Ectodermal cell (in vitro differentiated cells): ENCODE measurements at regions not wholly inside any gene's neighbourhood (a gene's known extent, or its start where the extent isn't known, plus 50 kb on each side); places are given as distances from the start of the nearest gene placed in this dataset.

ENCODE experiments used
- H3K27ac ChIP-seq: 2 replicates; pipeline ENCODE4 v1.7.0; 2013; ENCODE audit warnings: mild to moderate bottlenecking, low read depth, low read length; ENCODE audit not compliant: insufficient read depth, poor library complexity, severe bottlenecking
- H3K27me3 ChIP-seq: 2 replicates; pipeline ENCODE4 v1.7.0; 2013; ENCODE audit warnings: mild to moderate bottlenecking, low read length; ENCODE audit not compliant: insufficient read depth, control insufficient read depth, poor library complexity, severe bottlenecking
- H3K36me3 ChIP-seq: one replicate; pipeline ENCODE4 v1.7.0; 2013; ENCODE audit warnings: low read length; ENCODE audit not compliant: control insufficient read depth, insufficient read depth
- H3K4me1 ChIP-seq: one replicate; pipeline ENCODE4 v1.7.0; 2013; ENCODE audit warnings: low read length; ENCODE audit not compliant: control insufficient read depth, insufficient read depth
- H3K4me3 ChIP-seq: 2 replicates; pipeline ENCODE4 v1.7.0; 2013; ENCODE audit warnings: low read depth, low read length, control low read depth; ENCODE audit not compliant: insufficient read depth
- H3K9me3 ChIP-seq: 2 replicates; pipeline ENCODE4 v1.7.0; 2013; ENCODE audit warnings: mild to moderate bottlenecking, low read length, moderate library complexity; ENCODE audit not compliant: control insufficient read depth
- WGBS, 2 experiments: methylation state at CpG; one replicate each; pipeline ENCODE4 v1.1.7; 2013; ENCODE audit warnings: missing lambda C conversion rate in 2 of 2; 5-methylcytosine and 5-hydroxymethylcytosine counted together

DNA sequence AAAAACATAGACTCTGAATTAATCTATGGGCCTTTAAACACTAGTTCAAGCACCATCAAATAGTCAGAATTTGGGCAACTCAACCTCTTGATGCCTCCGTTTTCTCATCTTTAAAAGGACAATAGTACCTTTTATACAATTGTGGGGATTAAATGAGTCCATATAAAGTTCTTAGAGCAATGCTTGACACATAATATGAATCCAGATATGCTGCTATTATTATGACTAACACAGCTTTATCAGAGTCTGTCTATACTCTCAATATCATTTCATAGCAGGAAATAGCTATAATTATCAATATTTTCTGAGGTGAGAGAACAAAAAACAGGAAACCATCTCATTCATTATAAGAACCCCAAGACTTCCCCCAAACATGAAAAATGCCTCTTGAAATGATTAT lies 430.5 kb upstream of the XYLT1 start:
- H3K27me3 ChIP-seq: no peaks in the 10 kb centered on the region
- no peak overlapping the region for H3K4me3 ChIP-seq
- no peaks in the 10 kb centered on the region for H3K36me3 ChIP-seq
- H3K4me1 ChIP-seq: no peaks in the 10 kb centered on the region
- 73 to 100% methylated on average over 1 of the region's 1 CpG for WGBS, 2 experiments
- H3K27ac ChIP-seq: no peak overlapping the region
- H3K9me3 ChIP-seq: no peaks in the 10 kb centered on the region

GRCh38 chr16:17899141-17899540 lies 428.4 kb upstream of the XYLT1 start:
- Histone ChIP-seq H3K27me3 (no peaks in the 10 kb centered on the region), H3K9me3 (no peaks in the 10 kb centered on the region), H3K36me3 (no peaks in the 10 kb centered on the region), H3K4me1 (no peaks in the 10 kb centered on the region), H3K27ac (no peak overlapping the region), H3K4me3 (no peak overlapping the region)
- 83% methylated on average over 1 of the region's 1 CpG; no CpG with 5 or more reads in 1 of the 2 experiments for WGBS, 2 experiments

GRCh38 chr16:17887963-17888362 lies 417.2 kb upstream of the XYLT1 start:
- H3K4me3 ChIP-seq: no peak overlapping the region
- H3K36me3 ChIP-seq: no peaks in the 10 kb centered on the region
- no peaks in the 10 kb centered on the region for H3K27me3 ChIP-seq
- no peak overlapping the region for H3K27ac ChIP-seq
- WGBS, 2 experiments: 93 to 95% methylated on average over 3 of the region's 3 CpGs
- H3K4me1 ChIP-seq: no peaks in the 10 kb centered on the region
- no peaks in the 10 kb centered on the region for H3K9me3 ChIP-seq

DNA sequence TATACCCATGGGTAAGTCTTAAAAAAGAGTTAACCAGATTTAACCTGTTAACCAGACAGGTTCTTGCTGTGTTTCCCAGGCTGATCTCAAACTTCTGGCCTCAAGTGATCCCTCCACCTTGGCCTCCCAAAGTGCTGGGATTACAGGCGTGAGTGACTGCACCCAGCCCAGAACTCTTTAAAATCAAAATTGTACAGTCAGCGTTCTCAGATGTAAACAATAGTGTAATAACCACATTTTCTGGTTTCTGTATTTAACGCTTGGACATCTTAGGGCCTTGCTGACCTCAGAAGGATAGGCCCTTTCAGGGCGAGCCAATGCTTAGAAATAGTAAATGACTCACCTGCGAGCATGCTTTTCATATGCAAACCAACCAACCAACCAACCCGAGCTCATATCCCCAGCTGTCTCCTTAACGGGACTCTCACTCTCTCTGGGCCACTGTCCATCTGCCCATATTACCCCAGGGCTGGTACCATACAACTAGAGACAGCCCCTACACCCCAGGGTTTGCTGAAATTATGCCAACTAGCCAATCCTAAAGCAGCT lies 415.0 kb upstream of the XYLT1 start:
- WGBS, 2 experiments: 77 to 78% methylated on average over 7 of the region's 7 CpGs
- Histone ChIP-seq H3K27ac (no peak overlapping the region), H3K36me3 (no peaks in the 10 kb centered on the region), H3K4me3 (no peak overlapping the region), H3K9me3 (no peaks in the 10 kb centered on the region), H3K27me3 (no peaks in the 10 kb centered on the region), H3K4me1 (no peaks in the 10 kb centered on the region)

GRCh38 chr16:17877821-17878360 lies 407.1 kb upstream of the XYLT1 start:
- Histone ChIP-seq H3K4me1 (no peaks in the 10 kb centered on the region), H3K9me3 (no peaks in the 10 kb centered on the region), H3K36me3 (no peaks in the 10 kb centered on the region), H3K27ac (no peak overlapping the region), H3K4me3 (no peak overlapping the region), H3K27me3 (no peaks in the 10 kb centered on the region)
- WGBS, 2 experiments: 89 to 90% methylated on average over 2 of the region's 2 CpGs

DNA sequence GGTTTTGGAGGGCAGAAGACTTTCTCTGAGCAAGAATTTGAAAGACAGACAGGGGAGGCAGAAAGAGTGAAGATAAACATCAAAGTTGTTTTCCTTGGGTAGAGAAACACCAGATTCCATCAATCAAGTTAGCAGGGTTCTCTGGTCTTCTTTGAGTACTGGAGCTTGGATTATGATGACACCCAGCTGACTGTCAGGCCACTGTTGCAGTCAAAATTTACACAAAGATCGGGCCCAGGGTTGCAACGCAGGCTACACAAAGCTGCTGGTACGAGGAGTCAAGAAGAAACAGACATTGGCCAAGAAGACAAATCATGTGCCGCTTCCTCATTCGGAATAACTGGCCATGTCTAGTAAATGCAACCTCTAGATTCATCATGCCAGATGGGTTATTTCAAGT lies 396.2 kb upstream of the XYLT1 start:
- 90% methylated on average over 5 of the region's 5 CpGs for WGBS, 2 experiments
- H3K27ac ChIP-seq: no peak overlapping the region

DNA sequence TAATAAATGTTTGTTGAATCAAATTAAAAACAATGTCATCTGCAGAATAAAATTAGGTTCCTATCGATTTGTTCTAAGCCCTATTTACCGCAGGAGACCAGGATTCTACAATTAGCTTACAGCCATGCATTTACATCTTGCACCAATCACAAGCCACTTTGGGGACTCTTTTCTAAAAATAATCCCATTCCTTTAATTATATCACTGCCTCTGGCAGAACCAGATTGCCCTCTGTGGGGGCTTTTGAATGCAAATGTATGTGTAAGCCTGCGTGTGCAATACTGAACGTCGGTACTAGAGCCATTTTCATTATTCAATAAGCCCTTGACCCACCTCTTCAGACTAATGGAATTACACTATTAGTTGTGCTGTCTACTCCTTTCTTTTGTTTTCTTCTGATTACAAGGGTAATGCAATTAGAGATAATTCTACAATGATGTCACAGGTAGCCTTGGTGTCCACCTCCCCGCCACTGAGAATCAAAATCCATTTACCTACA lies 391.3 kb upstream of the XYLT1 start:
- no peaks in the 10 kb centered on the region for H3K27me3 ChIP-seq
- no peak overlapping the region for H3K4me3 ChIP-seq
- WGBS, 2 experiments: 85% methylated on average over 5 to 6 of the region's 6 CpGs
- H3K36me3 ChIP-seq: no peaks in the 10 kb centered on the region
- H3K27ac ChIP-seq: no peak overlapping the region
- peaks cover 6% of the 10 kb centered on the region for H3K4me1 ChIP-seq
- H3K9me3 ChIP-seq: no peaks in the 10 kb centered on the region

More for the DNA sequence above, 396.2 kb upstream of the XYLT1 start:
- no peaks in the 10 kb centered on the region for H3K9me3 ChIP-seq
- H3K36me3 ChIP-seq: no peaks in the 10 kb centered on the region
- no peak overlapping the region for H3K4me3 ChIP-seq
- H3K27me3 ChIP-seq: no peaks in the 10 kb centered on the region
- H3K4me1 ChIP-seq: no peaks in the 10 kb centered on the region

GRCh38 chr16:17858061-17858460 lies 387.3 kb upstream of the XYLT1 start:
- Histone ChIP-seq H3K4me1 (peaks cover 6% of the 10 kb centered on the region), H3K9me3 (no peaks in the 10 kb centered on the region), H3K27me3 (no peaks in the 10 kb centered on the region), H3K27ac (no peak overlapping the region), H3K36me3 (no peaks in the 10 kb centered on the region), H3K4me3 (no peak overlapping the region)
- 86 to 88% methylated on average over 10 of the region's 10 CpGs for WGBS, 2 experiments

GRCh38 chr16:17853958-17854357 lies 383.2 kb upstream of the XYLT1 start:
- H3K27me3 ChIP-seq: no peaks in the 10 kb centered on the region
- H3K36me3 ChIP-seq: no peaks in the 10 kb centered on the region
- H3K27ac ChIP-seq: no peak overlapping the region
- H3K9me3 ChIP-seq: no peaks in the 10 kb centered on the region
- H3K4me1 ChIP-seq: peaks cover 9% of the 10 kb centered on the region
- no peak overlapping the region for H3K4me3 ChIP-seq
- 94 to 96% methylated on average over 5 of the region's 5 CpGs for WGBS, 2 experiments

GRCh38 chr16:17852977-17853702 lies 382.4 kb upstream of the XYLT1 start:
- 93 to 95% methylated on average over 6 of the region's 6 CpGs for WGBS, 2 experiments
- Histone ChIP-seq H3K27ac (no peak overlapping the region), H3K4me1 (peaks cover 7% of the 10 kb centered on the region), H3K9me3 (no peaks in the 10 kb centered on the region), H3K27me3 (no peaks in the 10 kb centered on the region), H3K4me3 (no peak overlapping the region), H3K36me3 (no peaks in the 10 kb centered on the region)
